Neural cell (in vitro differentiated cells): ENCODE measurements at regions not wholly inside any gene's neighbourhood (a gene's known extent, or its start where the extent isn't known, plus 50 kb on each side); places are given as distances from the start of the nearest gene placed in this dataset.

Source experiments
- H2AFZ ChIP-seq: fragments of 200-600, 300-800 bp; sonication (generic), shearing (Covaris generic); 2 replicates; pipeline ENCODE4 v1.6.0; 2014; ENCODE audit warnings: low read depth, mild to moderate bottlenecking, antibody characterized with exemption, low read length, moderate library complexity
- H3F3A ChIP-seq: fragments of 200-600 bp; shearing (Covaris generic); 2 replicates; pipeline ENCODE4 v1.6.1; 2016; ENCODE audit warnings: mild to moderate bottlenecking, moderate library complexity, mixed read lengths, antibody characterized with exemption, low read length; ENCODE audit not compliant: insufficient read depth, poor library complexity, severe bottlenecking
- H3K27ac ChIP-seq: fragments of 200-600, 300-800 bp; sonication (generic), shearing (Covaris generic); 2 replicates; pipeline ENCODE4 v1.5.1; 2014; ENCODE audit warnings: mild to moderate bottlenecking, low read length, moderate library complexity
- H3K27me3 ChIP-seq: fragments of 300-800, 200-600 bp; sonication (generic), shearing (Covaris generic); 2 replicates; pipeline ENCODE4 v1.6.0; 2014; ENCODE audit warnings: mild to moderate bottlenecking, low read depth, low read length, moderate library complexity; ENCODE audit not compliant: insufficient read depth
- H3K36me3 ChIP-seq: fragments of 300-800, 200-600 bp; sonication (generic), shearing (Covaris generic); 2 replicates; pipeline ENCODE4 v1.5.1; 2014; ENCODE audit warnings: mild to moderate bottlenecking, antibody characterized with exemption, low read length, moderate library complexity; ENCODE audit not compliant: insufficient read depth
- H3K4me2 ChIP-seq: fragments of 300-800, 200-600 bp; sonication (generic), shearing (Covaris generic); 2 replicates; pipeline ENCODE4 v1.6.0; 2014; ENCODE audit warnings: mild to moderate bottlenecking, low read length
- H3K4me3 ChIP-seq: fragments of 300-800, 200-600 bp; sonication (generic), shearing (Covaris generic); 2 replicates; pipeline ENCODE4 v1.5.1; 2014; ENCODE audit warnings: mild to moderate bottlenecking, low read length, moderate library complexity
- H3K79me2 ChIP-seq: fragments of 200-600 bp; shearing (Covaris generic); replicated peaks from 2 replicates; pipeline ENCODE4 v1.6.0; 2014; ENCODE audit warnings: mild to moderate bottlenecking, low read length, moderate library complexity; ENCODE audit not compliant: insufficient read depth
- H3K9ac ChIP-seq: fragments of 300-800, 200-600 bp; sonication (generic), shearing (Covaris generic); 2 replicates; pipeline ENCODE4 v1.6.1; 2016; ENCODE audit warnings: mild to moderate bottlenecking, low read length, mixed read lengths
- H3K9me2 ChIP-seq: fragments of 200-600 bp; shearing (Covaris generic); 2 replicates; pipeline ENCODE4 v1.6.1; 2016; ENCODE audit warnings: mild to moderate bottlenecking, low read length, mixed read lengths; ENCODE audit not compliant: insufficient read depth
- H3K9me3 ChIP-seq: fragments of 200-600, 300-800 bp; sonication (generic), shearing (Covaris generic); 2 replicates; pipeline ENCODE4 v1.6.1; 2016; ENCODE audit warnings: mild to moderate bottlenecking, mixed run types, low read length, moderate library complexity, mixed read lengths
- H4K20me1 ChIP-seq: fragments of 200-600 bp; shearing (Covaris generic); 2 replicates; pipeline ENCODE4 v1.6.1; 2016; ENCODE audit warnings: mild to moderate bottlenecking, mixed run types; ENCODE audit not compliant: insufficient read depth
- EP300 ChIP-seq: fragments of 450-650 bp; conservative IDR thresholded peaks from 2 replicates; pipeline ENCODE4 v1.6.1; 2014; ENCODE audit warnings: antibody characterized with exemption, mild to moderate bottlenecking, moderate library complexity; ENCODE audit not compliant: poor library complexity, severe bottlenecking
- EZH2 ChIP-seq: fragments of 200-600, 300-800 bp; shearing (Covaris generic), sonication (generic); IDR thresholded peaks from 2 replicates; pipeline ENCODE4 v1.6.1; 2014; ENCODE audit warnings: antibody characterized with exemption, low read length, borderline replicate concordance, mild to moderate bottlenecking; ENCODE audit not compliant: insufficient read depth, poor library complexity, severe bottlenecking
- MXI1 ChIP-seq: fragments of 450-650 bp; conservative IDR thresholded peaks from 2 replicates; pipeline ENCODE4 v1.6.1; 2014; ENCODE audit warnings: antibody characterized with exemption, mild to moderate bottlenecking; ENCODE audit not compliant: poor library complexity, severe bottlenecking
- POLR2AphosphoS5 ChIP-seq: IDR thresholded peaks from 2 replicates; pipeline ENCODE4 v1.6.1; 2012
- RAD21 ChIP-seq: fragments of 450-650 bp; conservative IDR thresholded peaks from 2 replicates; pipeline ENCODE4 v1.6.1; 2014; ENCODE audit warnings: antibody characterized with exemption, mild to moderate bottlenecking, moderate library complexity
- REST ChIP-seq: IDR thresholded peaks from 2 replicates; pipeline ENCODE4 v1.6.1; 2012; ENCODE audit warnings: borderline replicate concordance
- SMC3 ChIP-seq: fragments of 450-650 bp; conservative IDR thresholded peaks from 2 replicates; pipeline ENCODE4 v1.6.1; 2014; ENCODE audit warnings: antibody characterized with exemption, mild to moderate bottlenecking, moderate library complexity; ENCODE audit not compliant: poor library complexity
- TAF1 ChIP-seq: IDR thresholded peaks from 2 replicates; pipeline ENCODE4 v1.6.1; 2012; ENCODE audit warnings: low read depth
- TF ChIP-seq, protein P1 (sequence below): fragments of 450-650 bp; IDR thresholded peaks from 2 replicates; pipeline ENCODE4 v1.5.1; 2014; ENCODE audit warnings: antibody characterized with exemption, mild to moderate bottlenecking, moderate library complexity; ENCODE audit not compliant: poor library complexity, severe bottlenecking

GRCh38 chr2:76679025-76679396 lies 843.2 kb downstream of the LRRTM4 start:
- no peaks in the 10 kb centered on the region for H3K27me3 ChIP-seq
- no peak overlapping the region for H3K4me3 ChIP-seq
- no peak overlapping the region for H3K9ac ChIP-seq
- H3K79me2 ChIP-seq: no peaks in the 10 kb centered on the region
- TF ChIP-seq RAD21 (no peak), TAF1 (no peak), POLR2AphosphoS5 (peak; percentile 23), SMC3 (no peak), EZH2 (no peak), EP300 (no peak), MXI1 (no peak), REST (peak; percentile 82)
- TF ChIP-seq, protein P1, sequence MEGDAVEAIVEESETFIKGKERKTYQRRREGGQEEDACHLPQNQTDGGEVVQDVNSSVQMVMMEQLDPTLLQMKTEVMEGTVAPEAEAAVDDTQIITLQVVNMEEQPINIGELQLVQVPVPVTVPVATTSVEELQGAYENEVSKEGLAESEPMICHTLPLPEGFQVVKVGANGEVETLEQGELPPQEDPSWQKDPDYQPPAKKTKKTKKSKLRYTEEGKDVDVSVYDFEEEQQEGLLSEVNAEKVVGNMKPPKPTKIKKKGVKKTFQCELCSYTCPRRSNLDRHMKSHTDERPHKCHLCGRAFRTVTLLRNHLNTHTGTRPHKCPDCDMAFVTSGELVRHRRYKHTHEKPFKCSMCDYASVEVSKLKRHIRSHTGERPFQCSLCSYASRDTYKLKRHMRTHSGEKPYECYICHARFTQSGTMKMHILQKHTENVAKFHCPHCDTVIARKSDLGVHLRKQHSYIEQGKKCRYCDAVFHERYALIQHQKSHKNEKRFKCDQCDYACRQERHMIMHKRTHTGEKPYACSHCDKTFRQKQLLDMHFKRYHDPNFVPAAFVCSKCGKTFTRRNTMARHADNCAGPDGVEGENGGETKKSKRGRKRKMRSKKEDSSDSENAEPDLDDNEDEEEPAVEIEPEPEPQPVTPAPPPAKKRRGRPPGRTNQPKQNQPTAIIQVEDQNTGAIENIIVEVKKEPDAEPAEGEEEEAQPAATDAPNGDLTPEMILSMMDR: no peak
- no peaks in the 10 kb centered on the region for H3K9me2 ChIP-seq
- no peaks in the 10 kb centered on the region for H4K20me1 ChIP-seq
- no peak overlapping the region for H3K27ac ChIP-seq
- no peak overlapping the region for H2AFZ ChIP-seq
- no peaks in the 10 kb centered on the region for H3F3A ChIP-seq
- H3K9me3 ChIP-seq: no peaks in the 10 kb centered on the region
- no peak overlapping the region for H3K4me2 ChIP-seq
- no peaks in the 10 kb centered on the region for H3K36me3 ChIP-seq

- H3K27me3 ChIP-seq: no peaks in the 10 kb centered on the region
- no peaks in the 10 kb centered on the region for H4K20me1 ChIP-seq
- TF ChIP-seq TAF1: no peak
- TF ChIP-seq REST: no peak
- no peak for TF ChIP-seq SMC3
- TF ChIP-seq, protein P1: no peak
- no peak for TF ChIP-seq MXI1
- TF ChIP-seq POLR2AphosphoS5: no peak
- TF ChIP-seq EP300: no peak
- no peak for TF ChIP-seq RAD21
- no peak for TF ChIP-seq EZH2
- H3K4me2 ChIP-seq: no peak overlapping the region
- no peaks in the 10 kb centered on the region for H3K36me3 ChIP-seq
- no peaks in the 10 kb centered on the region for H3K9me2 ChIP-seq
- H3K9me3 ChIP-seq: no peaks in the 10 kb centered on the region
- no peak overlapping the region for H3K27ac ChIP-seq
- no peaks in the 10 kb centered on the region for H3F3A ChIP-seq
- no peak overlapping the region for H2AFZ ChIP-seq
- no peak overlapping the region for H3K9ac ChIP-seq
- no peak overlapping the region for H3K4me3 ChIP-seq
- no peaks in the 10 kb centered on the region for H3K79me2 ChIP-seq
These were observed 843.7 kb downstream of the LRRTM4 start for GRCh38 chr2:76678383-76679024.
